ENCODE measurements at regions not wholly inside any gene's neighbourhood (a gene's known extent, or its start where the extent isn't known, plus 50 kb on each side); places are given as distances from the start of the nearest gene placed in this dataset.
"Not testable (repeated sequence)": the region's sequence is repeated elsewhere in the genome, so short reads cannot be mapped to it uniquely, and the experiment has no call there.

DNA sequence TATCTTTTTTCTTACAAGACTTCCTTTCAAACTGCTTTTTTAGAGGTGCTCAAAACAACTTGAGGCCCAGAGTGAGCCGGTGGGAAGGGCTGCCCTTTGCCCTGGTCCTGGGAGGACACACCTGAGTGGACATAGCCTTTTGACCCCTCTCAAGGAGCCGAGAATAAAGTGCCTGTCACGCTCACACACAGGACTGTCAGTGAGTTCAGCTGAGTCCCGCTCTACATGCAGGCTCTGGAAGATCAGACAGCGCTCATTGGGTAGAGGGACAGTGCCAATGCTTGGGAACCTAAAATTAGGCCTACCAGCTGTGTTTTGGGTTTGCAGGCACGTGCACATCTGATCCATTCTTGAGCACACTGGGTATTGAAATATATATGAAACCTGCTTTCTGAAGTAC, 387.8 kb downstream of the CD83 start:
- no peak for DNase-seq

DNA sequence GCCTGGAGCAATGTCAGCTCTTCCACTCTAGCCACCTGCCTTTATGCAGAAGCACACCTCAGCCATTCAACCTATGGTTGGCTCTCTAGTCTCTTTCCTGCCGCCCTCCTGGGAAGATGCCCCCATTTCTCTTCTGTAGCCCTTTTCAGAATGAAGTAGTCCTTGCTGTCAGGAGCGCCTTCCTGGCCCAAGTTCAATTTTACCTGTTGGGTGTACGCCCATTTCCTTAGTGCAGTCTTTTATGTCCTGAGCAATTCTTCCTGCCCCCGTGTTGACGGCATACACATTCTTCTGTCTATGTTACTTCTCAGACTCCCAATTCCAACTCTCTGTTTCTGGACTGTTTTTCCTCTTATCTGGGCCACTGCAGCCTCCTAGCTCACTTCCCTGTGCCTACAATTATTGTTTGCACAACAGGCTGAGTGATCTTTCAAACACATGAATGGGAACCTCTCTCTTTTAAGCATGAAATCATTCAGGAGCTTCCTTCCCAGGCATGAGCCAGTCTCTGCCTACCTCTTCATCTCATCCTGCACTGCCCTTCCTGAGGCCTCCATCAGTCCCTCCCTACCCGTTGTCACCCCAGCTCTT, 389.2 kb downstream of the CD83 start:
- no peak for DNase-seq

DNA sequence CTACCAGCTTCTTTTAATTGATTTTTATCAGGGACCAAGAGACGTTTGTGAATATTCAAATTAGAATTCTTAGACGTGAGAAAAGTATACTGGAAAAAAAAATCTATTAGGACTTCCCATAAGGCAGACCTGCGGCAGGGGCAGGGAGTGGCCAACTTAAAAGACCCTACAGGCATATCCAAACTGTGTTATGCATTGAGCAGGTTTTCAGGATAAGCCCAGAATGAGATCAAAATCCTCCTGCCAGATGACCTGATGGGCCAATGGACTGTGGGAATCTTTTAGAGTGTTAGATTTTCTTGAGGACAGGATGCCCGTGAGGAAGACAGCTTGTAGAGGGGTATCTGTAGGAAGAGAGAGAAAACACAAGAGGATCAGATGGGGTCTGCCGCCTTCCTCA, 391.5 kb downstream of the CD83 start:
- no peak for DNase-seq

GRCh38 chr6:14510038-14510437, 392.5 kb downstream of the CD83 start:
- no peak for DNase-seq

DNA sequence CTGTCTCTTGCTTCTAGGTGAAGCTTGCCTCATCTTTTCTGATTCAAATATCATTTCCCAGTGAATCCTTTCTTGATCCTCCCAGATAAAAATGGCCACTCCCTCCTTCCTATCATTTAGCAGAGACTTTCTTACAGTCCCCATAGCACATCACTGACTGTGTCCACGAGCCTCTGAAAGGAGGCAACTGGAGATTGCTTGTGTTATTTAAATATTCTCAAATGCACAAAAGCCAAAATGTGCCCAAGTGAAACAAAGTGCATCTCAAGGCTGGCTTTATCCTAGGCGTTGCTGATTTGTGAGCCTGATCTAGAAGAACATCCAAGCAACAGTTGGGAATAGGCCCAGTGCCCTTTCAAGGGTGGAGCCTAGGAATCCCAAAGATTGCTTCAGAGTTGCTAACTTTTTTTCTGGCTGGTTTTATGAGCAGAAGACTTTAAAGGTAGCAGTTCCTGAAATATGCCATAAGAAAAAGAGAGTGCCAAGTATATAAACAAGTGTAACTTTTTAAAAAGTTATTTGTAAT, 393.6 kb downstream of the CD83 start:
- DNase-seq = no peak

DNA sequence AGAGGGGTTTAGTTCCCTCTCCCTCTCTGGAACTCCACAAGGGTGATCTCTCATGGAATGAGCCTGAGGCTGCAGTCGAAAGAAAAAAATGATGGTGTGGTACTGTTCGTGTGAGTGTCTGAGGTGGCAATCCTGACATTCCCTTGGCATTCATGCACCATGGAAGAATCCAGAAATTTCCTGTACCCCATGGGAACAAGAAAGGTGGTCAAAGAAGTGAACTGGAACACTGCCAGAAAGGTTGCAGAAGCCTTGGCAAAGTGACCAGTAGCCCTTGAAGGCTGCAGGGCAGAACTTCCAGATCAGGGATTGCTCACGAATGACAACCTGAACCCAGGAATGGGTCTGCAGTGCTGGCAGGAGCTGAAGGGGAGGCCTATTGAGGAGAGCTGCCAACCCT, 394.7 kb downstream of the CD83 start:
- no peak for DNase-seq

DNA sequence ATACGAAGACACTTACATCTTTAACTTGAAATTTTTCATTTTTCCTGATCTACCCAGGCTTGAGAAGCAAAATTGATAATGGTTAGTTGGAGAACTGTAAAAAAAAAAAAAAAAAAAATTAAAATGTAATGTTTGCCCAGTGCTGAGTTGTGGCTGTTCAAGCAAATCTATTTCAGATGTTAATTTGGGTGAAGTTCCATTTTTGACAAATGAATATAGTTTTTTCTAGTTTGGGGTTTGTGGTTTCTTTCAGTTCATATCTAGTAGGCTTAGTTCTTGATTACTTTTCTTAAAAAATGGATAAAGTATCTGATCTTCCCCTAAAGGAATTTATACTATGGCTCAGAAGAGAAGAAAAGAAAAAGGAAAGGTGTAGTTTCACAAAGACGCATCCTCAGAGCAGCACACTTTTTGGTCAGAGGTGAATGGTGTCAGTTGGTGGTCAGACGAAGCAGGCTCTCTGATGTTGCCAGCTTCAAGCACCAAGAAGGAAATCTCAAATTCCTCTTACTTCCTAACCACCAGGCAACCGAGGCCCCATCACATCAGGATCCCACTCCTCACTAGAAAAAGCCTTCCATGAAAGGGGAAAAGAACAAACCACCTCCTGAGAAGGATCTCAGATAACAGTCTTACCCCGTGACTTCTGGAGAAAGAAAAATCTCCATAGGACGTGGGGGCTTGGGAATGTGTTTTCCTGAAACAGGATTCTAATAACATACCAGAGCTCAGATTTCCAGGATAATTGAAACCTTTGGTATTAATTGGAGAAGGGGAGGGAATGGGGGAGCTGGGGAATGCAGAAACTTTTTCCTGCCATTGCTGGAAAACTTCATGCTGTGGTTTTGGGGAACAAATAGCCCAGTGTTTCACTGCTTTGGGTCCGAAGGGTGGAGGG, 396.2 kb downstream of the CD83 start:
- DNase-seq = no peak

GRCh38 chr6:14516956-14517355, 399.4 kb downstream of the CD83 start:
- no peak for DNase-seq

DNA sequence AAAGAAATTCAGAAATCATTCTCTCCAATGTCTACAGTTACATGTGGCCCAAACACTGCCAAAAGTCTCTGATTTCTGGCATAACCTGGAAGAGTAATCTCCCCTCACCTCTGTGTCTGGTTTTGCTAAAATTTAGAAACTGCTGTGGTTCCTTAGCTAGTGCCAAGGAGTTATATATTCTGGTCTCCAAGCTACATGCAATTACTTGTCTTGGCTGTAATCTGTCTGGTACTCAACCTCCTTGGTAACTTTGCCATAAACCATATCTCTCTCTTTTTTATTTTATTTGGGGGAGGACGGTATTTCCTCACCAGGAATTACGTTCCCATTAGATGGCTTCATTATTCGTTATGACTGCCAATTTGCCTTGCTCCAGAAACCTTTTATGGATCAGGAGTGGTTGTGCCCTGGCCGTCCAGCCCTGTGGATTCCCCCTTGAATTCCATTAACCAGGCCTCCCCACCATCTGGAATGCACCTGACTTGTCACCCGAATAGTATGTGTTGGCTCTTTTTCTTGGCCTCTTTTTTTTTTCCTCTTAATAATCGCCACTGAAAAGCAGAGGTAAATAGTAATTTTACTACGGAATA, 400.0 kb downstream of the CD83 start:
- no peak for DNase-seq

DNA sequence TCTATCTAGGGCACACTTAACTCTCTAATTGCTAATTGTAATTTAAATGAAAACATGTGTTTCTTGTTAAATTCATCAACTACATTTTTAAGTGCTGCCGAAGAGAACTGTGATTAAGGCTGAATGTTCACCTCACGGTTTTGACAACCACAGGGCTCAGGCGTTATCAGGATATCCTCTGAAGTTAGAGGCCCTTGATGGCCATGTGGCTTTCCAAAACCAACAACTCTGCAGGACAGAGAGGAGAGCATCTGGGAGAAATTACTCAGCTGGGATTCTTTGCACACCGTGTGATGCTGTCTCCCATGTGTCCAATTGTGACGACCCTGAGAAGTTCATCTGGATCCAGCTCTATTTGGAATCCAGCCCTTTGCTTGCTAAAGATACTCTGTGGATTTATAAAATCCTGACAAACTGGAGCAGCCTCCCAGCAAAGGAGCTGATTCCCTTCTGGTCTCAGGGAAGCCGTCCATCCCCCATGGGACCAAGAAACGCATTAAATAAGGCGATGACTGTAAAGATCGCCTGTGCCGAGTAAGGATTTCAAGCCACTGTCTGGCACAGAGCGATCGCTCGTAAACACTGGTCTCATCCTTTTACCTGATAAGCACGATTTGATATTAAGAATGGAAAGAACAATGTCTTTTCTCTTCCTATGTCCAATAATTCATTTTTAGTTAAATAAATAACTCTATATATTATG, 401.1 kb downstream of the CD83 start:
- DNase-seq = no peak

GRCh38 chr6:14520029-14520428, 402.5 kb downstream of the CD83 start:
- DNase-seq = no peak

GRCh38 chr6:14520536-14520935, 403.0 kb downstream of the CD83 start:
- no peak for DNase-seq

GRCh38 chr6:14521141-14521540, 403.6 kb downstream of the CD83 start:
- no peak for DNase-seq

DNA sequence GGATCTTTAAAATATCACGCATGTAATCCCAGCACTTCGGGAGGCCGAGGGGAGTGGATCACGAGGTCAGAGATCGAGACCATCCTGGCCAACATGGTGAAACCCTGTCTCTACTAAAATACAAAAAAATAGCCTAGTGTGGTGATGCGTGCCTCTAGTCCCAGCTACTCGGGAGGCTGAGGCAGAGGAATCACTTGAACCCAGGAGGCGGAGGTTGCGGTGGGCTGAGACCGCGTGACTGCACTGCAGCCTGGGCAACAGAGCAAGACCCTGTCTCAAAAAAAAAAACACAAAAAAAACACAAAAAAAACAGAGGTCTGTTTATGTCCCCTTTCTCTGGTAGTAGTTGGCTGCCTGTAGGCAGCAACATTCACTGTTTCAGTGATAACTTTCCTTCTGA, 404.3 kb downstream of the CD83 start:
- DNase-seq = not testable (repeated sequence)

DNA sequence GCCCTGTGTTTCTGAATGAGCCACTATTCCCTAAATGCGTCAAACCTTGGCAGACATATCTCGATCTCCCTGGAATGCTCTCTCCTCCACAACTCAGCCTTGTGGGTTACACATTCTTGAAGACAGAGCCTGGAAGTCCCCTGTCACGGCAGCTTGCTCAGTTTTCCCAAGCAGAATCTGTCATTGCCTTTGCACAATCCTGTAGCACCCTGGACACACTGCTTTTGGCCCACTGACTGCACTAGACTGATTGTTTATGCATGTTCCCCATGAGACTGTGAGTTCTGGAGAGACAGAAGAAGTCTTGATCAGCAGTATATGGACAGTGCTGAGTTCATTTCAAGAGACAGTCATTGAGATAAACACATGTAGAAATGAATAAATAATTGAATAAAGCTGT, 406.7 kb downstream of the CD83 start:
- no peak for DNase-seq

- no peak for DNase-seq
These were observed 412.8 kb downstream of the CD83 start for GRCh38 chr6:14530385-14530784.

- DNase-seq = no peak
These were observed 415.9 kb downstream of the CD83 start for GRCh38 chr6:14533446-14533845.

GRCh38 chr6:14537030-14537429, 419.5 kb downstream of the CD83 start:
- no peak for DNase-seq

DNA sequence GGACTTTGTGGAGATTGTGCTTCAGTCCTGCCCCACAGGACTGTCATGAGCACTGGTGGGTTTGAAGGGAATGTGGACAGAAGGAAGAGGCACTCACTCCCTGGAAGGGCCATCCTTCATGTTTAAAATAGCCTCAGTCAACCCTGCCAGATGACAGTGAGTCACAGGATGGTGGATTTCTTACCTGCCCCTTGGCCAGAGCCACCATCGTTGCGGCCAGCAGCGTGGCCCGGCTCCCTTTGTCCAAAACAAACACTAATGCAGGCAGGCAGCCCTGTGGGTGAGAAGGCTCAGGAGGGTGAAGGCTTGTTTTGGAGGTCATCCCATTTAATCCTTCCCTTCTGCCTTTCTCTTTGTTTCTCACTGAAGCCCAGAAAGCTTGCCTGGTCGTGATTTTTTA, 422.7 kb downstream of the CD83 start:
- no peak for DNase-seq

DNA sequence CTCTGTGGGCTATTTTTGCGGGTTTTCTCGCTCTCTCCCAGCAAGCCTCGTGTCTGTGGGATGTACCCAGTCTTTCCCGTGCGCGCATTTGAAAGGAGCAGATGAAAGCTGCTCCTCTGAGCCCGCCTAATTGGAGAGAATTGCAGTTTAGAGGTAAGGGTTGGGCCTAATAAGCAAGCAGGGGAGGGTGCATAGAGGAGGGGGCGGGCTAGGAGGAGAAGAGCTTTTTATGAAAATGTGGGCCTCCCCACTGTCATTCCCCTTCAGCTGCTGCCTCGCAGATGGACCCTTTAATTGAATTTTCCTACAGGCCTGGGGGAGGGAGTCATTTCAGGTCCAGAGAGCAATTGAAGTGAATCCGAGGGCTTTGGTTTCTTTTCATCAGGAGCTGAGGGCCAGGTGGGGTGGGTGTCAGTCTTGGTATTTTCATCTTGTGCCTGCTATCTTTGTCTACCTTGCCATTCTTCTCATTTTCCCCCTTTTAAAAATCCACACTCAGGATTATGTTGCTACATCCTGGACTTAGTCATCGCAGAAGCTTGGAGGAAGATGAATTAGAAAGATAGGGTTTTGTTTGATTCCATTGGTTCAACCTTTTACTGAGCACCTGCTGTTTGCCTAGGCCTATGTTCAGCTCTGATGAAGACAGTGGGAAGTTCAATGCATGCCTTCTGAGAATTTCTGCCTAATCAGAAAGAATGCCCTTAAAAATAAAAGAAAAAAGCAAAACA, 423.4 kb downstream of the CD83 start:
- no peak for DNase-seq

DNA sequence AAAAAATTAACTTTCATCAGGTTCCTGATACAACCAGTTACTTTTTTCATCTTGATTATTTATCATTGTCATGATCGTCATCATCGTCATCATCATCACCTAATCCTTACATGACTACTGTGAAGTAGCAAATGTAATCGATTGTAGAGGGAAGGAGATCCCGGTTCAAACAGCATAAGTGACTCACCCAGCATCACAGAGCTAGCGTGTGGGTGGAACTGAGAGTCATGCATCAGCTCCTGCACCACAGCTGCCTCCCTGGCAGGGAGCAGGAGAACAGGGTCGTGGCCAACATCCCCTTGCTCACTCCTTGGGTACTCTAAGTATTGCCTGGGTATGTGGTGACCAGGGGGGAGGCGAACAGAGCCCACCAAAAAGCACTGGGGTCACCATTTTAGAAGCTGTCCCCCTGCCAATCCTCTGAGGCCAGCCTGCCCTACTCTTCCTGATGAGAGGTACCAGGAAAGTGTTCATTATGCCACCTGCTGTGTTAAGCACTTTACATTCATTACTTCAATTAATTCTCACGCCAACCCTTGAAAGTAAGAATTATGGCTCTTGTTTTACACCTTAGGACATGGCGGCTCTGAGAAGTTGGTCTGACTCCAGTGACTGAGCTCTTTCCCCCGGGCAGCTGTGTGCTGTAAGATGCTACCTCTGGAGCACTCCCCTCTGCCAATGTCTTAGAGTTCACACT, 425.2 kb downstream of the CD83 start:
- no peak for DNase-seq

- DNase-seq = no peak
These were observed 426.5 kb downstream of the CD83 start for GRCh38 chr6:14543971-14544585.
